ENCODE measurements at regions not wholly inside any gene's neighbourhood (a gene's known extent, or its start where the extent isn't known, plus 50 kb on each side); places are given as distances from the start of the nearest gene placed in this dataset.

DNA sequence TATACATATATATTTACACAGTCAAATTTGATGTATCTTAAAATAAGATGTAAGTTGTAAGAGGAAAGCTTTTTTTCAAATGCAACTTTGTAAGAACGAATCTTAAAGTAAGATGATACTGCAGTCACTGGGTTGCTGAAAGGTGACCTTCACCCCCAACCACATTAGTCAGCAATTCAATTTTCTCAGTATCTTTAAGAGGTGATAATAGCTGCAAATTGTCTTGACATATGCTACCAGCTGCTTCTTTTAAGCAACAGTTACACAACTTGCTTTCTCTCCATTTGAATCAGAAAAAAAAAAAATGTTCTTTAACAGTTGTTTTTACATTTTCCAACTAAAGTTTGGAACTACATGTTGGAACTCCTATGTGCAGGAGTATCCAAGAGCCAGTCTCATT is 246.6 kb upstream of the CCNG1 start:
- TF ChIP-seq, protein P1, sequence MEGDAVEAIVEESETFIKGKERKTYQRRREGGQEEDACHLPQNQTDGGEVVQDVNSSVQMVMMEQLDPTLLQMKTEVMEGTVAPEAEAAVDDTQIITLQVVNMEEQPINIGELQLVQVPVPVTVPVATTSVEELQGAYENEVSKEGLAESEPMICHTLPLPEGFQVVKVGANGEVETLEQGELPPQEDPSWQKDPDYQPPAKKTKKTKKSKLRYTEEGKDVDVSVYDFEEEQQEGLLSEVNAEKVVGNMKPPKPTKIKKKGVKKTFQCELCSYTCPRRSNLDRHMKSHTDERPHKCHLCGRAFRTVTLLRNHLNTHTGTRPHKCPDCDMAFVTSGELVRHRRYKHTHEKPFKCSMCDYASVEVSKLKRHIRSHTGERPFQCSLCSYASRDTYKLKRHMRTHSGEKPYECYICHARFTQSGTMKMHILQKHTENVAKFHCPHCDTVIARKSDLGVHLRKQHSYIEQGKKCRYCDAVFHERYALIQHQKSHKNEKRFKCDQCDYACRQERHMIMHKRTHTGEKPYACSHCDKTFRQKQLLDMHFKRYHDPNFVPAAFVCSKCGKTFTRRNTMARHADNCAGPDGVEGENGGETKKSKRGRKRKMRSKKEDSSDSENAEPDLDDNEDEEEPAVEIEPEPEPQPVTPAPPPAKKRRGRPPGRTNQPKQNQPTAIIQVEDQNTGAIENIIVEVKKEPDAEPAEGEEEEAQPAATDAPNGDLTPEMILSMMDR (IDR thresholded peaks at IDR 0.05) = no peak
- TF ChIP-seq POLR2AphosphoS5 (IDR thresholded peaks at IDR 0.05; ENCODE audit: low read depth, low read length) = no peak
- TF ChIP-seq, protein P2, sequence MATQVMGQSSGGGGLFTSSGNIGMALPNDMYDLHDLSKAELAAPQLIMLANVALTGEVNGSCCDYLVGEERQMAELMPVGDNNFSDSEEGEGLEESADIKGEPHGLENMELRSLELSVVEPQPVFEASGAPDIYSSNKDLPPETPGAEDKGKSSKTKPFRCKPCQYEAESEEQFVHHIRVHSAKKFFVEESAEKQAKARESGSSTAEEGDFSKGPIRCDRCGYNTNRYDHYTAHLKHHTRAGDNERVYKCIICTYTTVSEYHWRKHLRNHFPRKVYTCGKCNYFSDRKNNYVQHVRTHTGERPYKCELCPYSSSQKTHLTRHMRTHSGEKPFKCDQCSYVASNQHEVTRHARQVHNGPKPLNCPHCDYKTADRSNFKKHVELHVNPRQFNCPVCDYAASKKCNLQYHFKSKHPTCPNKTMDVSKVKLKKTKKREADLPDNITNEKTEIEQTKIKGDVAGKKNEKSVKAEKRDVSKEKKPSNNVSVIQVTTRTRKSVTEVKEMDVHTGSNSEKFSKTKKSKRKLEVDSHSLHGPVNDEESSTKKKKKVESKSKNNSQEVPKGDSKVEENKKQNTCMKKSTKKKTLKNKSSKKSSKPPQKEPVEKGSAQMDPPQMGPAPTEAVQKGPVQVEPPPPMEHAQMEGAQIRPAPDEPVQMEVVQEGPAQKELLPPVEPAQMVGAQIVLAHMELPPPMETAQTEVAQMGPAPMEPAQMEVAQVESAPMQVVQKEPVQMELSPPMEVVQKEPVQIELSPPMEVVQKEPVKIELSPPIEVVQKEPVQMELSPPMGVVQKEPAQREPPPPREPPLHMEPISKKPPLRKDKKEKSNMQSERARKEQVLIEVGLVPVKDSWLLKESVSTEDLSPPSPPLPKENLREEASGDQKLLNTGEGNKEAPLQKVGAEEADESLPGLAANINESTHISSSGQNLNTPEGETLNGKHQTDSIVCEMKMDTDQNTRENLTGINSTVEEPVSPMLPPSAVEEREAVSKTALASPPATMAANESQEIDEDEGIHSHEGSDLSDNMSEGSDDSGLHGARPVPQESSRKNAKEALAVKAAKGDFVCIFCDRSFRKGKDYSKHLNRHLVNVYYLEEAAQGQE (IDR thresholded peaks at IDR 0.05; ENCODE audit: insufficient read depth in 1 of 2, low read depth in 2 of 2, low read length in 1 of 2) = no peak
- TF ChIP-seq SIN3A (IDR thresholded peaks at IDR 0.05; ENCODE audit: borderline replicate concordance, insufficient read depth, low read depth, low read length) = no peak

Data from Panc1 (cell line).